Cardiac muscle cell (in vitro differentiated cells and primary cell): ENCODE measurements at regions not wholly inside any gene's neighbourhood (a gene's known extent, or its start where the extent isn't known, plus 50 kb on each side); places are given as distances from the start of the nearest gene placed in this dataset.

Experiments used
- DNase-seq, 2 donors: peaks; one replicate each; pipeline versions ENCODE4 v3.0.0 to v3.0.0-alpha.2; 2010 to 2017; ENCODE audit warnings: low read depth in 1 of 2, low spot score in 1 of 2
- H3K27ac ChIP-seq: fragments of 200-600 bp; sonication (generic); 2 replicates; pipeline ENCODE4 v1.5.1; 2016
- H3K27me3 ChIP-seq: fragments of 200-600 bp; sonication (generic); 2 replicates; pipeline ENCODE4 v1.6.0; 2016; ENCODE audit warnings: control low read depth
- H3K36me3 ChIP-seq: fragments of 200-600 bp; sonication (generic); 2 replicates; pipeline ENCODE4 v1.5.1; 2016; ENCODE audit warnings: control low read depth
- H3K4me1 ChIP-seq: fragments of 200-600 bp; sonication (generic); 2 replicates; pipeline ENCODE4 v1.8.1; 2017; ENCODE audit warnings: low read depth, mild to moderate bottlenecking, mixed run types
- H3K4me3 ChIP-seq: fragments of 200-600 bp; sonication (generic); 2 replicates; pipeline ENCODE4 v1.5.1; 2016; ENCODE audit warnings: mild to moderate bottlenecking
- H3K9me3 ChIP-seq: fragments of 200-600 bp; sonication (generic); 2 replicates; pipeline ENCODE4 v1.5.1; 2017; ENCODE audit warnings: low read depth, mild to moderate bottlenecking, control low read depth
- TF ChIP-seq, protein P1 (sequence below): IDR thresholded peaks from 2 replicates; pipeline ENCODE4 v1.5.1; 2012; ENCODE audit warnings: low read depth, mild to moderate bottlenecking, low read length

- H3K27ac ChIP-seq, result no peak overlapping the region
- no peak overlapping the region for H3K4me3 ChIP-seq
- TF ChIP-seq, protein P1, sequence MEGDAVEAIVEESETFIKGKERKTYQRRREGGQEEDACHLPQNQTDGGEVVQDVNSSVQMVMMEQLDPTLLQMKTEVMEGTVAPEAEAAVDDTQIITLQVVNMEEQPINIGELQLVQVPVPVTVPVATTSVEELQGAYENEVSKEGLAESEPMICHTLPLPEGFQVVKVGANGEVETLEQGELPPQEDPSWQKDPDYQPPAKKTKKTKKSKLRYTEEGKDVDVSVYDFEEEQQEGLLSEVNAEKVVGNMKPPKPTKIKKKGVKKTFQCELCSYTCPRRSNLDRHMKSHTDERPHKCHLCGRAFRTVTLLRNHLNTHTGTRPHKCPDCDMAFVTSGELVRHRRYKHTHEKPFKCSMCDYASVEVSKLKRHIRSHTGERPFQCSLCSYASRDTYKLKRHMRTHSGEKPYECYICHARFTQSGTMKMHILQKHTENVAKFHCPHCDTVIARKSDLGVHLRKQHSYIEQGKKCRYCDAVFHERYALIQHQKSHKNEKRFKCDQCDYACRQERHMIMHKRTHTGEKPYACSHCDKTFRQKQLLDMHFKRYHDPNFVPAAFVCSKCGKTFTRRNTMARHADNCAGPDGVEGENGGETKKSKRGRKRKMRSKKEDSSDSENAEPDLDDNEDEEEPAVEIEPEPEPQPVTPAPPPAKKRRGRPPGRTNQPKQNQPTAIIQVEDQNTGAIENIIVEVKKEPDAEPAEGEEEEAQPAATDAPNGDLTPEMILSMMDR, result no peak
- H3K9me3 ChIP-seq, result no peaks in the 10 kb centered on the region
- H3K4me1 ChIP-seq, result no peaks in the 10 kb centered on the region
- no peaks in the 10 kb centered on the region for H3K27me3 ChIP-seq
- no peaks in the 10 kb centered on the region for H3K36me3 ChIP-seq
- no peak for DNase-seq
These were observed 167.1 kb downstream of the RPRM start for GRCh38 chr2:153311432-153311831.

DNA sequence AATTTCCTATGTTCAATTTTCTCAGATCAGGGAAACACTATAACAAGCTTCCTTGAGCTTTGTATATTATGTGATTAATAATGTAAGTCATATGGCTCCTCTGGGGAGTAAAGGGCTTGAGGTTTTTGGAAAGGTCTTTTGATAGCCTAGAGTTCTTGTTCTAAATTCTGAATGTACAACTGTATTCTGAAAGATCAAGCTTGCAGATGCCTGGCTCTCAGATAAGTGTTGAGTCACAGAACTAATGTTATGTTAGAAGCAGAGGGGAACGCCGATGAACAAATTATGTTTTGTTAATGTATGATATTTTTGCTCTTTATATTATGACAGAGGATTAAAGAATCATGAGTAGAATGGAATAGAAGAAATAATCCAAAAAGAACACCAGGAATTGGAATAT is 170.1 kb downstream of the RPRM start:
- Histone ChIP-seq H3K4me3 (no peak overlapping the region), H3K27ac (no peak overlapping the region), H3K27me3 (no peaks in the 10 kb centered on the region), H3K9me3 (no peaks in the 10 kb centered on the region), H3K4me1 (no peaks in the 10 kb centered on the region), H3K36me3 (no peaks in the 10 kb centered on the region)
- TF ChIP-seq, protein P1, result no peak
- DNase-seq, result no peak

GRCh38 chr2:153307223-153307622 is 171.3 kb downstream of the RPRM start:
- Histone ChIP-seq H3K27ac (no peak overlapping the region), H3K4me1 (no peaks in the 10 kb centered on the region), H3K4me3 (no peak overlapping the region), H3K9me3 (no peaks in the 10 kb centered on the region), H3K36me3 (no peaks in the 10 kb centered on the region), H3K27me3 (no peaks in the 10 kb centered on the region)
- TF ChIP-seq, protein P1, result no peak
- DNase-seq, result no peak

GRCh38 chr2:153299809-153300208 is 178.8 kb downstream of the RPRM start:
- peaks cover 3% of the 10 kb centered on the region for H3K4me1 ChIP-seq
- TF ChIP-seq, protein P1, result no peak
- DNase-seq, result no peak
- no peak overlapping the region for H3K27ac ChIP-seq
- H3K4me3 ChIP-seq, result no peak overlapping the region
- H3K27me3 ChIP-seq, result no peaks in the 10 kb centered on the region
- no peaks in the 10 kb centered on the region for H3K9me3 ChIP-seq
- no peaks in the 10 kb centered on the region for H3K36me3 ChIP-seq

DNA sequence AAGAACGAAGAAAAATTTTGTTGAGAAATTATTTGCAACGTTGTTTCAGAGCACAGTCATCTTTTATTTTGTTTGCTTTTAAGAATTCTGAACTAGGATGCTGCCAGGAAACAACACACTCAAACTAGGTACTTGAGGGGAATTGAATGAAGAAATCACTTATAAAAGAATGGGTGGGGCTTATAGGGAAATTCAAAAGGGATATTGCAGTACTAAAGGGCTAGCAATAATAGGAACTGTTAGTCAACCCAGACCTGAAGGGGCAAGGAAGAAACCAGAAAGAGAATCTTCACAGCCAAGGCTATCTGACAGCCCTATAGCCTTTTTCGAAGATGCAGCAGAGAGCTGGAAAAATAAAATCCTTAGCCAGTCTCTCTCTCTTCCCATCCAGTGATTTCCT is 179.3 kb downstream of the RPRM start:
- DNase-seq, result no peak
- H3K4me1 ChIP-seq, result peaks cover 3% of the 10 kb centered on the region
- H3K27ac ChIP-seq, result no peak overlapping the region
- no peak overlapping the region for H3K4me3 ChIP-seq
- no peaks in the 10 kb centered on the region for H3K27me3 ChIP-seq
- H3K9me3 ChIP-seq, result no peaks in the 10 kb centered on the region
- TF ChIP-seq, protein P1, result no peak
- H3K36me3 ChIP-seq, result no peaks in the 10 kb centered on the region
